Activated T-cell treated with anti-CD3 and anti-CD28 coated beads, Interleukin-2, amount 50 U/mL, for 48 hours (primary cell): ENCODE measurements at regions not wholly inside any gene's neighbourhood (a gene's known extent, or its start where the extent isn't known, plus 50 kb on each side); places are given as distances from the start of the nearest gene placed in this dataset.
"Not testable (repeated sequence)": the region's sequence is repeated elsewhere in the genome, so short reads cannot be mapped to it uniquely, and the experiment has no call there.

ENCODE experiments used
- DNase-seq, 2 experiments: peaks; one replicate each; pipeline ENCODE4 v3.0.0-alpha.2; 2020

DNA sequence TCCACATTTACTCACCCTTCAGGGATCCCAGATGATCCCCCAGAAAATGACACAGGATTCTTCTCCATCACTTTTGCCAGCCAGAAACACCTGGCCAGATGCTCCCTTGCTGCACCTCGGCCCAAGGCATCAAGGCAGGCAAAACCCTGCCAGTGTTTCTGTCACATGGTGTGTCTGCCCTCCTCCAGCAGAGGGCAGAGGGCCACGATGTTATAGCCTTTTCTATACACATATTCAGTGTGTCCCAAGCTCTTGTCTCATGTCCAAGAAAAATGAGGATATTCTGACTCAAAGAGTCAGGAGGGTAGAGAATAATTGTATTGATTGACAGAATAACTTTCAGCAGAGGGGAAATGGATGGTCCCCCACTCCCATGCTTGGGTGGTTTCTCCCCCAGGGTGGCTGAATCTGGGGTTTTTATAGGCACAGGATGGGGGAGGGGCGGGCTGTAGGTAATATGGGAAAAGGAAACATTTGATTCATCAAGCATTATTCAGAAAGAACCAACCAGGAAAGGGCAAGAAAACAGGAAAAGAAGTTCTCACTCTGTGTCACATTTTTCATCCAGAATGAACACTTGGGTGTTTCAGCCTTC lies 933.9 kb downstream of the TRIB2 start:
- DNase-seq, result no peak

DNA sequence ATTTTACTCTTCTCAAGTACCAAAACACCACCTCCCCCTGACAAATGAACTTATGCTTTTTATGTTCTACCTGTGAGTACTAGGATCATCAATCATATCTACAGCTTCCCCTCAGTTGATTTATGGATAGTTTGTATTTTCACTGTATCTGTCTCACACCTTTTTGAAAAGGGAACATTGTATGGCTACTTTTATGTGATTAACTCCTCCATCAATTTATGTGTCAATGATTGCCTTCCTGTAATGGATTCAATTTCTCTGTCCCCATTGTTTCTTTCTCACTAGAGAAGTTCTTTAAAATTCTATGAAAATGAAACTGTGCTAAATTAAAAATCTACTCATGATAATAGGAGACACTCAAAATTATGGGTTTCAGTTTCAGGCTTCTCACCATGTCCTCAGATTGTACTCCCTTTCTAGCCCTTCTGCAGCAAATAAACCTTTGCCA lies 935.0 kb downstream of the TRIB2 start:
- DNase-seq, result no peak

DNA sequence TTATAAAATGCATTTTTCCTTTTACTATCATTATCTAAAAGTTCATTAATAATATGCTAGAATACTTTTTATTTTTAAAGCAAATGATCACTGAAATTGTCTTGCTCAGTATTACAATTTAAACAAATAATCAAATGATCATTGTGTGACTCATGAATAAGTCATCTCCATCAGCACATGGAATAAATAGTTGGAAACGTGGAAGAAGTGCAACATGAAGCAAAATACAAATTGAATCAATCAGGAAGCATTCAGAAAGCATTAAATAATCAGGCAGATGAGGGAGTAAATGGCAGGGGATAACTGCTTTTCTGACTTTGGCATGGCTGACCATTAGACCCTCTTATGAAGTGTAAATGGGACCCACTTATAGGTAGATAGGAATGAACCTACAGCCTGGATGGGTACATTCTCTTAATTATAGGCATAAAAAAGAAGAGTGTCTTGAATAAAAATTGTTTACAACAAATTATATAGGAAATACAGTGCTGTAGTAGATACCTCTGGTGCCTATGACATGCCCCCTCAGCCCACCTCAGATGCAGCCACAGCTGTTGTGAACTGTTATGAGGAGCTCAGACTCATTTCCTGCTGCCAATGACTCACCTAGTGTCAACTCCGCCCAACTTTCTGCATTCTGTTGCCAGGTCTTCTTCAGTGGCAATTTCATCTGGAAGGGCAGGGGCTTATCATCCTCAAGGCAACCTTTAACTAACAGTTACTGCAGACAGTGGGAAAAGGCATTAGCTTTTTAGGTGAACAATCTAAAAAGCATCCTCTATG lies 936.0 kb downstream of the TRIB2 start:
- DNase-seq, result no peak

DNA sequence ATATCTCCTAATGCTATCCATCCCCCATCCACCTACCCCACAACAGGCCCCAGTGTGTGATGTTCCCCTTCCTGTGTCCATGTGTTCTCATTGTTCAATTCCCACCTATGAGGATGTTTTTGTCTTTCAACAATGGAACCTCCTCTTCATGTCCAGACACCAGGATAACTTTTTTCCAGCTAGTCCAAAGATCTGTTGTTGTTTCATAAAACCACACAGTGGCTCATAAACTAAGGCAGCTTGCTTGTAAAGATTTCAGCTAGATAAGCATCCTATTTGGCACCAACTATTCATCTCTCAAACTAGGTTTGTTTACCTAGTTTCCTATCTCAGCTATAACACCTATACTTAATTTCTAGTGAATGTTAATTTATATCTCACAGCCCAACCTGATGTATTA lies 937.7 kb downstream of the TRIB2 start:
- DNase-seq, result no peak

GRCh38 chr2:13660231-13660630 lies 943.5 kb downstream of the TRIB2 start:
- no peak for DNase-seq

DNA sequence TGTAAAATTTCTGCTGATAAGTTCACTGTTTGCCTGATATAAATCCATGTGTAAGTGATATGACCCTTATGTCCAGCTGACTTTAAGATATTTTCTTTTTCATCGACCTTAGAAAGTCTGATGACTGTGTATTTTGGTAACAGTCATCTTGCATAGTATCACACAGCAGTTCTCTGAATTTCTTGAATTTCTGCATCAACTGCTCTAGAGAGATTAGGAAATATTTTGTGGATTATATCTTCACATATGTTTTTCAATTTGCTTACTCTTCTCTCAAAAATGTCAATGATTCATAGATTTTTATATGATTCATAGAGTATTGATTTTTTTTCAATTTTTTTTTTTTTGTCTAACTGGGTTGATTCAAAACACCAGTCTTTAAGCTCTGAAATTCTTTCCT lies 945.3 kb downstream of the TRIB2 start:
- DNase-seq, result no peak

- no peak for DNase-seq
These were observed 950.1 kb downstream of the TRIB2 start for GRCh38 chr2:13666582-13667414.

DNA sequence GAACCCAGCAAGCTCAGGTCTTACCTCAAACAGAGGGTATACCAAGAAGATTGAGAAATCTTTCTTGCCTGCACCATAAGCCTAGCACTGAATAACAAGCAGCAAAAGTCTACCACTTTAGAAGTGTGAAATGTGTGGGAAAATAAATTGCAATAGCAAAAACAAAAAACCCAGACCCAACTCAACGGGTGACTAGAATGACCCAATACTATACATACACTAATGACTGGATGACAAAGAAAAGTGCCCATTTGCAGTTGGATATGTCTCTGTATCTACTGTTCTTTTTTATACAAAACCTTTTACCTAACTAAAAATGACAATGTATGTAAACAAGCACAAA lies 950.6 kb downstream of the TRIB2 start:
- no peak for DNase-seq

- DNase-seq, result no peak
These were observed 952.9 kb downstream of the TRIB2 start for GRCh38 chr2:13669607-13670006.

- not testable (repeated sequence) for DNase-seq
These were observed 957.1 kb downstream of the TRIB2 start for GRCh38 chr2:13673821-13674220.

- DNase-seq, result no peak
These were observed 956.2 kb upstream of the LRATD1 start for GRCh38 chr2:13676269-13676668.

GRCh38 chr2:13681936-13682335 lies 950.6 kb upstream of the LRATD1 start:
- no peak for DNase-seq

DNA sequence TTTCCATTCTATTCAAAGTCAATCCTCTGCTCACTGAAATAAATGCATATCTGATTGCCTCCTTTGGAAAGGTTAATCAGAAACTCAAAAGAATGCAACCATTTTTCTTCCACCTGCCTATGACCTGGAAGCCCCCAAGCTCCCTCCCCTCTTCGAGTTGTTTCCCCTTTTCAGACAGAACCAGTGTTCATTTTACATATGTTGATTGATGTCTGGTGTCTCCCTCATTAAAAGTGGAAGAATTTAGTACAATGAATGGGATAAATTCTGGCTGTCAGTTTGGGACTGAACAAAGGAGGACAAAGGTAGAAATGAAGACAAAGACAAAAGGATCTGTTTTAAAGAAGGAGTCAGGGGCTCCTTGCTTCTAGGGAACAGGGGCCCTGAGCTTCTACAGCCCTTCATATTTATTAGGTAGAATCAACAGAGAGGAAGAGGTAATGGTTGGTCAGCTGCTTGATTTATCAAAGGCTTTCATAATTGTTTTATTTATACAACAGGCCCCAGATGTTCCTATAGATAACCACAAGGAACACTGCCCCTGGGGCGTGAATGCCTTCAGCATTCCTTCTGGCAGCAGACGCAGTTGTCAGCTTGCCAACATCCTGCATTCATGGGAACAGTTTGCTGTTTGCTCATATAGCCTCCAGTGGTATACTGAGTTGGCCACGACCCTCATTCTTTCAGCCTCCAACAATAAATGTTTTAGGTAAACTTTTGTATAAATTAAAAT lies 949.8 kb upstream of the LRATD1 start:
- no peak for DNase-seq

- DNase-seq, result no peak
These were observed 946.3 kb upstream of the LRATD1 start for GRCh38 chr2:13686262-13686661.

GRCh38 chr2:13694673-13695072 lies 937.8 kb upstream of the LRATD1 start:
- DNase-seq, result no peak

- no peak for DNase-seq
These were observed 935.9 kb upstream of the LRATD1 start for GRCh38 chr2:13696601-13697000.

DNA sequence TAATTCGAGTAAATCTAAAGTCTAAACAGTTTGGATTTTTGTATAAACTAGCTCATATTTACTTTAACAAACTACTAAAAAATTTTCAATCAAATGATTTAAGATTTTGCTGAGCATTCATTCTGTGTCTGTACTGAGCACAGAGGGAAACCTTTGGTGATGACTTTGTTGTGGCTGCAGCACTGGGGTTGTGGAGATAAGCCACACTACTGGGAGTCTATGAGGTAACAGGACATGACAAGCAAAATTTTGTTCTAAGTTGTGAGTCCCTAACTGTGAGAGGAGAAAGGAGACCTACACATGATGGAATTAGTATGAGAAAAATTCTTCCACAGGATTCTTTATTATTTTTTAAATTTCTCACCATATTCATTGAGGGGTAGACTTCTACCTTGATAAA lies 933.7 kb upstream of the LRATD1 start:
- DNase-seq, result no peak

DNA sequence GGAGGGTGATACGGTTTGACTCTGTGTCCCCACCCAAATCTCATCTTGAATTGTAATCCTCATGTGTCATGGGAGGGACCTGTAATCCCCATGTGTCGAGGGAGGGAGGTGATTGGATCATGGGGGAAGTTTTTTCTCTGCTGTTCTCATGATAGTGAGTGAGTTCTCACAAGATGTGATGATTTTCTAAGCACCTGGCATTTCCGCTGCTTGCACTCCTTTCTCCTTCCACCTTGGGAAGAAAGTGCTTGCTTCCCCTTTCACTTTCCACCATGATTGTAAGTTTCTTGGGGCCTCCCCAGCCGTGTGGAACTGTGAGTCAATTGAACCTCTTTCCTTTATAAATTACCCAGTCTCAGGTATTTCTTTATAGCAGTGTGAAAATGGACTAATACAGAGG lies 932.6 kb upstream of the LRATD1 start:
- not testable (repeated sequence) for DNase-seq

DNA sequence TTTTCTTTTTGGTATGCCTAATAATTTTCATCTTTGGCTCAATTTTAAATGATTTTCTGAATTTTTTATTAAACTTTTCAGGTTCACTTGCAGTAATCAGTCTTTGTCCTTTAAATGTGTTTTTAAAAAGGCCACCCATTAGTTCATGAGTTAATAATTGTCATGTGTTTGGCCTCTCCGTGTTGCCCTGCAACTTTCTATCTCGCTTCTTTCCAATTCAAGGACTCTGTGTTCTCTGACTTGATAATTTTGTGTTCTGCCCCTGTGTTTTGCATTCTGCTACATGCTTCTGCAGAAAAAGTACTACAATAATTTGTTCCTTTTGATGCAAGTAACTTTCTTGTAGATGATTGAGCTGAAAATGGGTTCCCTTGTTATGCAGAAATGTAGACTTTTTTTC lies 921.4 kb upstream of the LRATD1 start:
- DNase-seq, result no peak

DNA sequence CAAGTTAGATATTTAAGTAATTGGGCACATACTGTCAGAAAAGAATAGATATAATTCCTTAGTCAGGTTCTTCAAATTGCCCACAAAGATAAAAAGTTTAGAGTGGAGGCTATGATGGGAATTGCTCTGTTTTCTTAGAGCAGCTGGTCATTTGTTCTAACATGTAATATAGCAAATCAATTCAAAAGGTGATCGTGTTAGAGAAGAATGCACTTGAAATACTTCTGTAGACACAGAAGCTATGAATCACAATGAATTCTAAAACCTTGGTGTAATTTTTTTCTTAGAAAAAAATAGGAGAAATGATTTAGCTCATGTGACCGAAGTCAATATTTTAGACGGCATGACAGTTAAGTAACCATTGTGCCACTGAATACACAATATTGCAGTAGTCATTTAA lies 918.1 kb upstream of the LRATD1 start:
- DNase-seq, result no peak

DNA sequence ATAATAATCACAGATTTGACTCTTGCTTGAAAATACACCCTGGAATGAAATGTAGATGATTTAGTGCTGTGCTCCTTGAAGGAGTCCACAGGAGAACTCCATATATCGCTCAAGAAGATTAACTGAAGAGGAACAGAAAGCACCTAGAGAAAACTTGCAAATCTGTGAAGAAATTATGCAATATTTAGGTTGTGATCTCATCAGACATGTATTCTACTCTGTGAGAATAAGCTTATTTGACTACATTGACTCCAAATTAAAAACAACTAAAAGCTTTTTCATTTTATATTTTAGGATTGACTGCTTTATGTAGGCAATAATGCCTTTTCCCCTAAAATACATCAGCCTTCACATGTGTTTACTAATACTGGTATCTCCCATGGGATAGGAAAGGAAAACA lies 906.6 kb upstream of the LRATD1 start:
- no peak for DNase-seq

DNA sequence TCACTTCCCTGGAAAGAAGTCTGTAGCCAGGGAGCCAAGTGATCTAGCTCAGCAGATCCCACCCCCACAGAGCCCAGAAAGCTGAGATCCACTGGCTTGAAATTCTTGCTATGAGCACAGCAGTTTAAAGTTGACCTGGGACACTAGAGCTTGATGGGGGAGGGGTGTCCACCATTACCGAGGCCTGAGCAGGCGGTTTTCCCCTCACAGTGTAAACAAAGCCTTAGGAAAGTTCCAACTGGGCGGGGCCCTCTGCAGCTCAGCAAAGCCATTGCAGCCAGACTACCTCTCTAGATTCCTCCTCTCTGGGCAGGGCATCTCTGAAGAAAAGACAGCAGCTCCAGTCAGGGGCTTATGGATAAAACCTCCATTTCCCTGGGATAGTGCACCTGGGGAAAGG lies 887.2 kb upstream of the LRATD1 start:
- DNase-seq, result no peak

DNA sequence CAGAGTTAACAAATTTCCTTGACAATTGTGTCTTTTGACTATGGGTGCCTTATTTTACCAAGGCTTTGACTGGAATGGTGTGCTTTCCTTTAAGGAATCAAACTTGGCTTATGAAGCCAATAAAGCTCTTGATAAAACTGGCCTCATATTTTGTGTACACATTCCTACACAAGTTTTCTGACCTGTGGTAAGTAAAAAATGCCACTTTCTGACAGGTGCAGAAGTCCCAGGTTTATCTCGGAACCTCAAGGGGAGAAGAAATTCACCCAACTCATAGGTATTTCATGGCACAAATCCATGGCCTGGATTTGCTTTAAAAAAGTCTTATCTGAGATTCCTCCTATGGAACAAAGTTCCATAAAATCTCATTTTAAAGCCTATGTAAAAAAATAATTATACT lies 880.6 kb upstream of the LRATD1 start:
- no peak for DNase-seq
